Erythroblast (primary cell): ENCODE measurements at regions not wholly inside any gene's neighbourhood (a gene's known extent, or its start where the extent isn't known, plus 50 kb on each side); places are given as distances from the start of the nearest gene placed in this dataset.

Experiments
- GATA1 ChIP-seq: IDR thresholded peaks from 2 replicates; pipeline ENCODE4 v1.6.1; 2011; ENCODE audit warnings: low read depth, mild to moderate bottlenecking, control low read depth, low read length, moderate library complexity
- POLR2A ChIP-seq: IDR thresholded peaks from 2 replicates; pipeline ENCODE4 v1.6.1; 2011; ENCODE audit warnings: mild to moderate bottlenecking, low read length

GRCh38 chr16:86101137-86101896 is 202.4 kb downstream of the IRF8 start:
- no peak for TF ChIP-seq POLR2A
- no peak for TF ChIP-seq GATA1
